LNCAP (cell line): ENCODE measurements at regions not wholly inside any gene's neighbourhood (a gene's known extent, or its start where the extent isn't known, plus 50 kb on each side); places are given as distances from the start of the nearest gene placed in this dataset.

Experiments used
- CTCF ChIP-seq: fragments of 450-650 bp; IDR thresholded peaks from 2 replicates; pipeline ENCODE4 v1.5.1; 2017; ENCODE audit warnings: mild to moderate bottlenecking

- no peak for TF ChIP-seq CTCF
Observed at GRCh38 chr13:50709058-50709457, 134.4 kb downstream of the DLEU7 start.

- TF ChIP-seq CTCF = no peak
Observed at GRCh38 chr13:50711131-50711815, 132.2 kb downstream of the DLEU7 start.

GRCh38 chr13:50711996-50712395 is 131.5 kb downstream of the DLEU7 start:
- no peak for TF ChIP-seq CTCF

GRCh38 chr13:50712456-50712855 is 131.0 kb downstream of the DLEU7 start:
- TF ChIP-seq CTCF = no peak

GRCh38 chr13:50712881-50713280 is 130.6 kb downstream of the DLEU7 start:
- TF ChIP-seq CTCF = no peak

GRCh38 chr13:50713523-50714248 is 129.8 kb downstream of the DLEU7 start:
- TF ChIP-seq CTCF = no peak

GRCh38 chr13:50714891-50715290 is 128.6 kb downstream of the DLEU7 start:
- TF ChIP-seq CTCF = no peak
